A673 (cell line): ENCODE measurements at regions not wholly inside any gene's neighbourhood (a gene's known extent, or its start where the extent isn't known, plus 50 kb on each side); places are given as distances from the start of the nearest gene placed in this dataset.

Experiments
- BruUV-seq: library from RNA; stranded (reverse); fragments of 400-500 nt; replicated peaks from 2 replicates; lab custom pipeline; 2021; lab: Mats Ljungman, UMichigan
- CTCF ChIA-PET: fragments of 300-600 bp; sonication (Branson Sonifier 250); formaldehyde crosslinking; loops from one replicate; lab custom pipeline; 2022; ENCODE audit warnings: antibody characterized with exemption; lab: Charles Lee
- POLR2A ChIA-PET: fragments of 300-600 bp; sonication (Branson Sonifier 250); formaldehyde crosslinking; loops from one replicate; lab custom pipeline; 2022; ENCODE audit warnings: antibody characterized with exemption; ENCODE audit not compliant: low non-redundant PET; lab: Charles Lee
- DNase-seq: peaks from one replicate; pipeline ENCODE4 v3.0.0-alpha.2; 2015; ENCODE audit warnings: low spot score
- H3K27ac ChIP-seq: fragments of 200-600 bp; sonication (generic); 2 replicates; pipeline ENCODE4 v1.5.1; 2016; ENCODE audit warnings: mixed run types, low read depth, mild to moderate bottlenecking, mixed read lengths, antibody characterized with exemption, low read length; ENCODE audit not compliant: poor library complexity, severe bottlenecking
- H3K27me3 ChIP-seq: fragments of 200-600 bp; sonication (generic); replicated peaks from 2 replicates; pipeline ENCODE4 v1.6.1; 2017; ENCODE audit warnings: mixed run types, low read depth, mild to moderate bottlenecking, mixed read lengths, antibody characterized with exemption, low read length; ENCODE audit not compliant: insufficient read depth, poor library complexity
- H3K36me3 ChIP-seq: fragments of 200-600 bp; sonication (generic); 2 replicates; pipeline ENCODE4 v1.6.1; 2016; ENCODE audit warnings: mixed run types, mild to moderate bottlenecking, mixed read lengths, antibody characterized with exemption, low read length; ENCODE audit not compliant: insufficient read depth, poor library complexity, severe bottlenecking
- H3K4me1 ChIP-seq: fragments of 200-600 bp; sonication (generic); 2 replicates; pipeline ENCODE4 v1.6.1; 2017; ENCODE audit warnings: mixed run types, mild to moderate bottlenecking, mixed read lengths, antibody characterized with exemption, low read length; ENCODE audit not compliant: insufficient read depth, poor library complexity, severe bottlenecking
- H3K4me3 ChIP-seq: fragments of 200-600 bp; sonication (generic); 2 replicates; pipeline ENCODE4 v1.5.1; 2016; ENCODE audit warnings: low read depth, mixed run types, mild to moderate bottlenecking, mixed read lengths, low read length; ENCODE audit not compliant: poor library complexity, severe bottlenecking
- H3K9me3 ChIP-seq: fragments of 200-600 bp; sonication (generic); 2 replicates; pipeline ENCODE4 v1.6.1; 2016; ENCODE audit warnings: mixed run types, low read depth, mild to moderate bottlenecking, mixed read lengths, antibody characterized with exemption, low read length; ENCODE audit not compliant: poor library complexity, severe bottlenecking
- EZH2 ChIP-seq: fragments of 200-600 bp; sonication (generic); IDR thresholded peaks from 2 replicates; pipeline ENCODE4 v1.6.1; 2017; ENCODE audit warnings: borderline replicate concordance, low read depth, mild to moderate bottlenecking, mixed read lengths, antibody characterized with exemption, low read length; ENCODE audit not compliant: poor library complexity, severe bottlenecking
- intact Hi-C: fragments of 100-400 bp; cut with micrococcal nuclease; formaldehyde crosslinking; loops from one replicate; pipeline ENCODE4 v1.10.0; 2022; ENCODE audit not compliant: unreplicated experiment
- TF ChIP-seq, protein P1 (sequence below): fragments of 300-800, 200-600 bp; sonication (generic); conservative IDR thresholded peaks from 2 replicates; pipeline ENCODE4 v1.5.1; 2017; ENCODE audit warnings: low read depth, mild to moderate bottlenecking, antibody characterized with exemption, low read length, moderate library complexity, mixed read lengths

DNA sequence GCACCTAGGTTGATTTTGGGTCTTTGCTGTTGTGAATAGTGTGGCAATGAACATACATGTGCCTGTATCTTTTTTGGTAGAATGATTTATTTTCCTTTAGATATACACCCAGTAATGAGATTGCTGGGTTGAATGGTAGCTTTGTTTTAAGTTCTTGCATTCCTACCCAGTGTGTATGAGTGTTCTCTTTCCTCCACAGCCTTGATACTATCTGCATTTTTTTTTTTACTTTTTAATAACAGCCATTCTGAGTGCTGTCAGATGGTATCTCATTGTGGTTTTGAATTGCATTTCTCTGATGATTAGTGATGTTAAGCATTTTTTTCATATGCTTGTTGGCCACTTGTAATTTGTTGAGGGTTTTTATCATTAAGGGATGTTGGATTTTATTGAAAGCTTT, 351.8 kb upstream of the GNPDA2 start:
- no peaks in the 10 kb centered on the region for H3K27me3 ChIP-seq
- POLR2A ChIA-PET: no interaction called here
- no peaks in the 10 kb centered on the region for H3K36me3 ChIP-seq
- intact Hi-C loops: no loop called here
- TF ChIP-seq EZH2: no peak
- TF ChIP-seq, protein P1, sequence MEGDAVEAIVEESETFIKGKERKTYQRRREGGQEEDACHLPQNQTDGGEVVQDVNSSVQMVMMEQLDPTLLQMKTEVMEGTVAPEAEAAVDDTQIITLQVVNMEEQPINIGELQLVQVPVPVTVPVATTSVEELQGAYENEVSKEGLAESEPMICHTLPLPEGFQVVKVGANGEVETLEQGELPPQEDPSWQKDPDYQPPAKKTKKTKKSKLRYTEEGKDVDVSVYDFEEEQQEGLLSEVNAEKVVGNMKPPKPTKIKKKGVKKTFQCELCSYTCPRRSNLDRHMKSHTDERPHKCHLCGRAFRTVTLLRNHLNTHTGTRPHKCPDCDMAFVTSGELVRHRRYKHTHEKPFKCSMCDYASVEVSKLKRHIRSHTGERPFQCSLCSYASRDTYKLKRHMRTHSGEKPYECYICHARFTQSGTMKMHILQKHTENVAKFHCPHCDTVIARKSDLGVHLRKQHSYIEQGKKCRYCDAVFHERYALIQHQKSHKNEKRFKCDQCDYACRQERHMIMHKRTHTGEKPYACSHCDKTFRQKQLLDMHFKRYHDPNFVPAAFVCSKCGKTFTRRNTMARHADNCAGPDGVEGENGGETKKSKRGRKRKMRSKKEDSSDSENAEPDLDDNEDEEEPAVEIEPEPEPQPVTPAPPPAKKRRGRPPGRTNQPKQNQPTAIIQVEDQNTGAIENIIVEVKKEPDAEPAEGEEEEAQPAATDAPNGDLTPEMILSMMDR: no peak
- peaks cover 12% of the 10 kb centered on the region for H3K9me3 ChIP-seq
- H3K4me1 ChIP-seq: no peaks in the 10 kb centered on the region
- CTCF ChIA-PET: no interaction called here
- no TSS peak for BruUV-seq
- DNase-seq: no peak
- H3K4me3 ChIP-seq: no peak overlapping the region
- H3K27ac ChIP-seq: no peak overlapping the region

DNA sequence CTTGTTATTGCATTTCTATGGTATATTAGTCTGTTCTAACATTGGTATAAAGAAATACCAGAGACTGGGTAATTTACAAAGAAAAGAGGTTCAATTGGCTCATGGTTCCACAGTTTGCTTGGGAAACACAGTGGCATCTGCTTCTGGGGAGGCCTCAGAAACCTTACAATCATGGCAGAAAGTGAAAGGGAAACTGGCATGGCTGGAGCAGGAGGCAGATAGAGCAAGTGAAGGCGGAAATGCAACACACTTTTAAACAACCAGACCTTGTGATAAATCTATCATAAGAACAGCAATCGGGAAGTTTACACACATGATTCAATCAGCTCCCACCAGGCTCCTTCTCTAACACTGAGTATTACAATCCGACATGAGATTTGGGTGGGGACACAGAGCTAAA, 346.6 kb upstream of the GNPDA2 start:
- H3K9me3 ChIP-seq: no peaks in the 10 kb centered on the region
- intact Hi-C loops: no loop called here
- H3K36me3 ChIP-seq: no peaks in the 10 kb centered on the region
- no peak for DNase-seq
- BruUV-seq: no TSS peak
- ChIA-PET POLR2A (no interaction called here), CTCF (no interaction called here)
- H3K27ac ChIP-seq: no peak overlapping the region
- H3K27me3 ChIP-seq: no peaks in the 10 kb centered on the region
- no peaks in the 10 kb centered on the region for H3K4me1 ChIP-seq
- no peak for TF ChIP-seq EZH2
- TF ChIP-seq, protein P1: no peak
- no peak overlapping the region for H3K4me3 ChIP-seq

DNA sequence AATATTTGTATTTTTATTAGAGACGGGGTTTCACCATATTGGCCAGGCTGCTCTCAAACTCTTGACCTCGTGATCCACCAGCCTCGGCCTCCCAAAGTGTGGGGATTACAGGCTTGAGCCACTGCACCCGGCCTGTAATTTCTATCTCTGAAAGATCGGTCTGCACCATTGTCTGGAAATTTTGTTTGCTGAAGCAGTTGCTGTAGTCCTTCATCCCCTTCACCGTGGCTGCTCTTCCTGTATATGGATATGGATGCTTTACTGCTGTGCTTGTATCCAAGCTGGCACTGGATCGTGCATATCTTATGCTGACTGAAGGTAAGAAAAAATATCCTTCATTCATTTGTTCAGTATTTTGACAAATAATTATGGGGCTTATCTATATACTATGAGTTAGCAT, 338.4 kb upstream of the GNPDA2 start:
- Histone ChIP-seq H3K36me3 (no peaks in the 10 kb centered on the region), H3K4me1 (peaks cover 7% of the 10 kb centered on the region), H3K27me3 (no peaks in the 10 kb centered on the region), H3K9me3 (no peaks in the 10 kb centered on the region), H3K27ac (no peak overlapping the region), H3K4me3 (no peak overlapping the region)
- DNase-seq: no peak
- BruUV-seq: no TSS peak
- ChIA-PET POLR2A (no interaction called here), CTCF (no interaction called here)
- intact Hi-C loops: no loop called here
- TF ChIP-seq EZH2: no peak

DNA sequence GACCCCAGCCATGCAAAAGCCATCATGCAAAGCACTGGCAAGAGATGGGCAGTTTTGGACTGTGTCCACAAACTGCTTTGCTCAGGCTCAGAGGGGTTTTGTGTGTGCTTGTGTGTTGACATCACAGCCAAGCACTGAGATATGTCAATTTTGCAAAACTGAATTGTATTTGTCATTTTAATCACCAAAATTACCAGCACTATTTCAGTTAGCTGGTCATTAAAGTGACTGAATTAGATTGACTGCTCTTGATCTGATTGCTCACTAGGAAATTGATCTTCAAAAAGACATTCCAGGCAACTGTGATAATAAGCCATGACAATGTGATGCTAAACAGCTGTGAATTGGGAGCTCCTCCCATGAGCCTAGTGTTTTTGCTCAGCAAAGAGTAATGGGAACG, 337.3 kb upstream of the GNPDA2 start:
- intact Hi-C loops: no loop called here
- no peak for TF ChIP-seq EZH2
- TF ChIP-seq, protein P1: no peak
- ChIA-PET POLR2A (no interaction called here), CTCF (no interaction called here)
- Histone ChIP-seq H3K4me1 (peaks cover 7% of the 10 kb centered on the region), H3K36me3 (no peaks in the 10 kb centered on the region), H3K4me3 (no peak overlapping the region), H3K27ac (no peak overlapping the region), H3K9me3 (no peaks in the 10 kb centered on the region), H3K27me3 (no peaks in the 10 kb centered on the region)
- BruUV-seq: no TSS peak
- peak; percentile 7 for DNase-seq
